Liver (tissue), 3 donors: ENCODE measurements at regions not wholly inside any gene's neighbourhood (a gene's known extent, or its start where the extent isn't known, plus 50 kb on each side); places are given as distances from the start of the nearest gene placed in this dataset.

ENCODE experiments used
- CTCF ChIP-seq: fragments of 150-350 bp; IDR thresholded peaks from 2 replicates; pipeline ENCODE4 v1.5.1; 2017; ENCODE audit warnings: improper control_type of control experiment, low read depth, low read length; ENCODE audit not compliant: missing input control
- SP1 ChIP-seq: IDR thresholded peaks from 2 replicates; pipeline ENCODE4 v1.6.1; 2018; ENCODE audit warnings: antibody characterized with exemption, mild to moderate bottlenecking
- donor health status: healthy.
- donor health status: healthy.

GRCh38 chr1:118688891-118689290, 299.3 kb downstream of the TBX15 start:
- TF ChIP-seq CTCF (no peak), SP1 (no peak)
